T1000 (cell line): ENCODE measurements at regions not wholly inside any gene's neighbourhood (a gene's known extent, or its start where the extent isn't known, plus 50 kb on each side); places are given as distances from the start of the nearest gene placed in this dataset.
"Not testable (repeated sequence)": the region's sequence is repeated elsewhere in the genome, so short reads cannot be mapped to it uniquely, and the experiment has no call there.

Experiments used
- DNase-seq: peaks from one replicate; lab custom pipeline; 2025; ENCODE audit warnings: mixed read lengths; lab: John Stamatoyannopoulos, UW

DNA sequence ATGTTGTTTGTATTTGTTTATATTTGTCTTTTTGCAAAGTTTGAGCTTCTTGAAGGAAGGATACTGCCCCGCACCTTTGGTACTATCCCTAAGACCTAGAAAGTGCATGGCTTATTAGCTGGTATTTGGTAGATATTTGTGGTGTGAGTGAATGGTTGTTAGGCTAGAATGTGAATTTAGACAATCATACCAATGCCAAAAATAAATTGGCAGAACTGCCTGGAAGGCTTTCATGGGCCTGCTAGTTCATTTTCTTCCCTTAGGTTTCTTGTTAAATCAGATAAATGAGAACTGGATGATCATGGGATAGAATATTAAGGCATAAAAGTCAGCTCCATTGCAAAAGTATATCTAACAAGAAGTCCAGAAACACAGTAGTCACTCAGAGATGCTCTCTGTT is 147.5 kb upstream of the TSLP start:
- no peak for DNase-seq

DNA sequence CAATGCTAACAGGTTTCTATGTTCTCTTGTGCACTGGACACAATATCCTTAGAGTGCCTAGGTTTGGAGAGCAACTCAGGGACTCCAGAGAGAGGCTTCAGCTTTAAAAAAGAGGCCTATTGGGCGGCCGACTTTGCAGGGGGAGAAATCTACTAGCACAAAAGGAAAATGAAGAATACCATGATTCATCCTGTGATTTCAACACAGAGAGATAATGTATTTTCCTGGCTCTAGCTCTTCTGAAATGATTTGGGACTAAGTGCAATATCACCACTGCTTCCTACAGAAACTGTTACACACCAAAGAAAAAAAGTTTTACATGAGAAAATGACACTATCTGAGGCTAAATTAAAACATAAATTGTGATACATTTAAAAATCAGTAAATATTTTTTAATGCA is 146.1 kb upstream of the TSLP start:
- no peak for DNase-seq

DNA sequence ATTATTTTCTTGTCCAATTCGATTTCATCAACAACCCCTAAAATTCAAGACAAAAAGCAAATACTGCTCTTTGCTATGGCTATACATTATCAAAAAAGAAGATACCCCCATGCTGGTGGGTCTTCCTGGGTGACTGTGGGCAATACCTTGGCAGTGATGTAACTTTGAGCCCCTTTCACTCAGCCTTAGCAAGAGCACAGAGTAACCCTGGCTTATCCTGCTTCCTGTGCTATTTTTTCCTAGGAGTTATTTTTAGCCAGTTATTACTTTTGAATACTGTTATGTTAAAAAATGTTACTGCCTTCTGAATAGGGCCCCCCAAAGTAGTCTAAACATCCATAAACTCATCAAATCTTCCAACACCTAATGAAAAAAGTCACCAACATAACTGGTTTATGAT is 145.6 kb upstream of the TSLP start:
- DNase-seq = no peak

DNA sequence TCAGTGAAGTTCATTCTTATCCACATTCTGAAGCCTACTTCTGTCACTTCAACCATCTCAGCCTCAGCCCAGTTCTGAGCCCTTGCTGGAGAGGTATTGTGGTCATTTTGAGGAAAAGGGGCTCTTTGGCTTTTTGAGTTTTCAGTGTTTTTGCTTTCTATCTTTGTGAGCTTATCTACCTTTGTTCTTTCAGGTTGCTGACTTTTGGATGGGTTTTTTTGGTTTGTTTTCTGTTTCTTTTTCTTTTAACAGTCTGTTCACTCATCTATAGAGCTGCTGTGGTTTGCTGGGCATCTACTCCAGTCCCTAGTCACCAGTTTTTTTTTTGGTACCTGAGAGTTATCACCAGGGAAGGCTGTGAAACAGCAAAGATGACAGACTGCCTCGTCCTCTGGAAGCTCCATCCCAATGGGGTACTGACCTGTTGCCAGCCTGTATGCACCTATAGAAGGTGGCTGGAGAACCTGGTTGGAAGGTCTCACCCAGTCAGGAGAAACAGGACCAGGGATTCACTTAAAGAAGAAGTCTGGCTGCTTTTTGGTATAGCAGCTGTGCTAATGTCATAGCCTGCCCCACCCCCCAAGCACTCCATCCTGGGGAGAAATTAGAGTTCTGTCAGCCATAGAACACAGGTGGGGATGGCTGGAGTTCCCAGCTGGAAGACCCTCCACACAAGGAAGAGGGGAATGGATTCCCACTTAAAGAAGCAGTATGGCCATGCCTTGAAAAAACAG is 138.6 kb upstream of the TSLP start:
- no peak for DNase-seq

DNA sequence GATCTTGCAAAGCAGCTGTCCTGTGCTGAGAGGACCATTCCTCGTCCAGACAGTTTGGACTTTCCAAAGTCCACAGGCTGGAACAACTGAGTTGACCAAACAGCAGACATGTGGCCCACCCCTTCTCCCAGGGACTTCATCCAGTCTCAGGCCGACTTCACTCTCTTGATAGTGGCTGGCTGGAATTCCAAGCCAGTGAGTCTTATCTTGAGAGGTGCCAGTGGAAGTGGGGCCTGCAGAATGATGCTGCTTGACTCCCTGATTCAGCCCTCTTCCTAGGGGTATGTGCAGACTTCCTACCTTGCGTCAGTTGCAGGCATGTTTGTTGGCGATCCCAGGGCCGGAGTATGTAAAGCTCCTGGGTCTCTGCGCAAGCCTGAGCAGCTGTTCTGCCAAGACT is 131.4 kb upstream of the TSLP start:
- no peak for DNase-seq

DNA sequence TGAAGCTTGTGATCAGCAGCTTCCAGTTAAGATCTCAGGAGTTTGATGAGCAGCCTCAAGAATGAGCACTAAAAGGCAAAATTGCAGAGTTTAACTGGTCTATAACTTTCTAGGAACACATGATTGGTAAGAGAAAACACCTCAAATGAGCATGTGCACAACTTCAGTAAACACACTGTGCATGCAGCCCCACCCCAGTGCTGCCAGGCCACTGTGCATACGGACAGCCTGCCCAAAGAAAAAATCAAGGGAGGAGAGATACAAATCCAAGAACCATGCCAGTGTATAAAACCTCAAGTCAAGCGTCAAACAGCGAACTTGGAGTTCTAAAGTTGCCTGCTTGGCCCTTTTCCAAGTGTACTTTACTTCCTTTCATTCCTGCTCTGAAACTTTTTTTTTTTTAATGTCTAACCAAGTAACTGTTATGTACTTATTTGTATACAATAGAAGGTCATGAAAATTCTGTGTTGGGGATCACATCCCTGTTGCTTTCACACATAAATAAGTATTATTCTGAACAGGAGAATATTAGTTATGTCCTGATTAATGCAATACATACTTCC is 125.6 kb upstream of the TSLP start:
- no peak for DNase-seq

DNA sequence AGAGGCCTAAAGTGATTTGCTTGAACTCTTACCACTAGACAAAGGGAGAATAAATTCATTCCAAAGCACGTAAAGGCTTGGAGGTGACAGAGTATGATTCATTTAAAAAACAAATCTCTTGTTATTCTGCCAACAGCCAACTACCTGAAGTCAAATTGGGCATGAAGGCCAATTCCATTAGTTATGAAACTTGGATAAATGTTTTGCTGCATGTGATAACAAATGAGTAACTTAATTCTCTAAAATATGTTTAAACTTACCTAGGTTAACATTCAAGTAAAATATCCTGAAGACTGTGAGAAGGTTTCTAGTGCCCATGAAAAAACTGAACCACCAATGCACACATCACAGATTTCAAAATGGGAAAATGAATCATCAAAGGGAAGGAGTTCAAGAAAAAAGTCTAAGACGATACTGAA is 120.1 kb upstream of the TSLP start:
- DNase-seq = no peak

DNA sequence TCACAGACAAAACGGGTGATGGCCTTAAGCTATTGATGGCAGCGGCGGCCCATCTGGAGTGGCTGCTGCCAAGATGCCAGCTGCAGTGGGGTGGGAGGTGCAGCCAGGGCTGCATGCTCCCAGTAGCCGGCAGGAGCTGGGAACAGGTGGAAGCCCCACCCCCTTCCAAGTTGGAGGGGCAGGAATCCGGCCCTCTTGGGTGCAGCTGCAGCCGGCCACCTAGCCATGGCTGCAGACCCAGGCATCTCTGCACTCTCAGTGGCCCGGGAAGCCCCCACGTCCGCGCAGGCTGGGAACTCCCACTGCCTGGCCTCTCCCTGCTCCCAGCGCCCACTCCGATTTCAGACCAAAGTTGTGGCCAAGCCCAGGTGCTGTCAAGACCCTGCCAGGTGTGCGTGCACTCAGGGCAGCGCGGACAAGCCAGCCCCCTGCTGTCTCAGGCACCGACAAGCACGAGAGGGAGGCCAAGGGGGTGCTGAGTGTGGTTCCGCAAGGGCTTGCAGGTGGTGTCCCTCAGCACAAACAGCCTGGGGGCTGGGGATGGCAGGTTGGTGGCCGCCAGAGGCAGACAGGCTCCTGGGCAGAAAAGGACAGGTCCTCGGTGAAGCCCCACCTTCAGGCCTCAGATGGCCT is 115.1 kb upstream of the TSLP start:
- no peak for DNase-seq

DNA sequence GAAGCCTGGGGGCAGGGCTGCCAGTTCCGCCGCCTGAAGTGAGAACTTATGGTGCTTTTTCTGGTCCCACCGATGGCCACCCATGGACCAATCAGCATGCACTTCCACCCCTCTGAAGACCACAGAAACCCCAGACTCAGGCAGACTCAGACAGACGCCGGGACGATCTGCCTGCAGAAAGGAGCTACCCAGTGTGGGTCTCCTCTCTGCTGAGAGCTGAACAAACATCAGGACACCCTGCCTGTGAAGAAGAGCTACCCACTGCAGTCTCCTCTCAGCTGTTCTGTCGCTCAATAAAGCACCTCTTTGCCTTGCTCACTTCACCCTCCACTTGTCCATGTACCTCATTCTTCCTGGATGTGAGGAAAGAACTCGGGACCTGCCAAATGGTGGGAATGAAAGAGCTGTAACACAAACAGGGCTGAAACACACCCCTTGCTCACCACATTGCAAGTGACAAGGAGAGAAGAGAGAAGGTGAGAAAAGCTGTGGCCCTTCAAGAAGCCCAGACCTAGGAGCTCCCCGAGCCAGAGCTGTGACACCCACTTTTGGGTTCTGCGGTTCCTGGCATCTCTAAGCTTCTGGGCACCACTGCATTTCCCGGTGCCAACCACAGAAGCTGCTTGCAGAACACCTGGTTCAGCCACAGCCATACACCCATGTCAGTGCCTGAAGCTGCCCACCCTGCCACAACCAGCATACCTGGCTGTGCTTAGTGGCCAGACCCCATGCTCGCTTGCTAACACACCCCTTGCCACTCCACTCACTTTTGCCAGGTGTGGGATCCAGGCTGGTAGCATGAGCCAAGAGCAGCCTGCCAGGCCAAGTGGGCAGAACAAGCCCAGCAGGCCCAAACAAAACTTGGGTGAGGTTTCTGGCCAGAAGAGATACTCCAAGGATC is 114.3 kb upstream of the TSLP start:
- no peak for DNase-seq

DNA sequence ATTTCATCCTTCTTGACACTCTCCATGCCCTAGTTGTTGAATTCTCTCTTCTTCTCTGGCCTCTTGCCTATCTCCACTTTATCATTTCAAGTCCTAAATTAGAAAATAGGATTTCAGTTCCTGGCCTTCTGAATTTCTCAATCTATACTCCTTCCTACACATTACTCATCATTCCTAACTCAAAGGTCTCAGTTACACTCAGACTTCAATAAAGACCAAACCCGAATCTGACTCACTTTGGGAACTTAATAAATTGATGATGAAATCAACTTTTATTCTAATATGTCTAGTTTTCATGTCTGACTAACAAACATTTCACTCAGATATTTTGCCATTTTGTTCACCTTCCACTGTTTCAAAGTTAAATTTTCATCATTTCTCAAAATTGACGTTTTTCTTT is 113.6 kb upstream of the TSLP start:
- DNase-seq = no peak

DNA sequence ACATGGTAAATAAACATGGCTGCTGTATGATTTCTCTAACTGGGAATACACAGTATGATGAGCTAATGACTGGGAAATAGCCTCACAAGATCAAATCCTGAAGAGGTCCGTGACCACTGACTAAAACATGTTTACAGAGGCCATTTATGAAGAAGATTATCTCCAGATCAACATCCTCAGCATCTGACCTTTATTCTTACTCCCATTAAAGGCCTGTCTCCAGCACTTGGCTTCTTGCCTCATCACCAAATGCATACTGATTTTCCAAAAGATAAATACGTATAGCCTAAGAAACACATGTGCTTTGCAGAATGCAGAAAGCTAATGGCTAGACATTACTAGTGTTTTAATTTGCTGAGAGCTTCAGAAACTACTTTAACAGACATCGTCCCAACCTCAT is 108.0 kb upstream of the TSLP start:
- DNase-seq = no peak

DNA sequence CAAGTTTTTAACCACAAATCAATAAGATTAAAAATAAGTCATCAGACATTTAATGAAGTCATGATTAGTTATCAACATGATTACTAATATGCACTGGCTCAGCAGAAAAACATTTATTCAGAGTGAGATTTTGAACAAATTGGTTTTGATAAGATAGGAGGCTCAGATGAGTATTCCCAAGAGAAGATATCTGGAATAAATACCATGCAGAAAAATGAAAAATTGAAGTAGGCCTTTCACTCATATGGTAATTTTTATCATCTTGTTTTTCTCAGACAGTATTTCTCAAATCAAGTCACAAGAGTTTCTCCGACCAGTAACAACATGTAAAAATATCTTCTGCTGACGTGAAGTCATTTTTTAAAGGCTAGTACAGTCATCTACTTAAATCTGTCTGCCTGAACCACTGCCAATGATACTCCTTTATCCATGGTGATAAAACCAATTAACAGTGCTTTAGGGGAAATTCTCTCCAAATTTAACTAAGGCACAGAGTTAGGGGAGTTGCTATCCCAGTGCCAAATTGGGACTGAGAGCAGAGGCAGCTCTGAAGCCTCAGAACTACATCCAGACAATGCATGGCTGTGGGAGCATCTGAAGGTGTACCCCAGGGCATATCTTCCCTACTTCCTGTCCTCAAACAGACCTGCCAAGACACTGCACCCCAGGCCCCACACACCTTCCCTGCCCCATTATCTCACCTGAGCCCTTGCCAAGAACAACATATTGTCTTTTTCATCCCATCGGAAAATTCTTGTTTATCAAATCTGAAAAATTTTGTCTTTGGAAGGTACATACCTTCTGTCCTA is 105.5 kb upstream of the TSLP start:
- DNase-seq = no peak

DNA sequence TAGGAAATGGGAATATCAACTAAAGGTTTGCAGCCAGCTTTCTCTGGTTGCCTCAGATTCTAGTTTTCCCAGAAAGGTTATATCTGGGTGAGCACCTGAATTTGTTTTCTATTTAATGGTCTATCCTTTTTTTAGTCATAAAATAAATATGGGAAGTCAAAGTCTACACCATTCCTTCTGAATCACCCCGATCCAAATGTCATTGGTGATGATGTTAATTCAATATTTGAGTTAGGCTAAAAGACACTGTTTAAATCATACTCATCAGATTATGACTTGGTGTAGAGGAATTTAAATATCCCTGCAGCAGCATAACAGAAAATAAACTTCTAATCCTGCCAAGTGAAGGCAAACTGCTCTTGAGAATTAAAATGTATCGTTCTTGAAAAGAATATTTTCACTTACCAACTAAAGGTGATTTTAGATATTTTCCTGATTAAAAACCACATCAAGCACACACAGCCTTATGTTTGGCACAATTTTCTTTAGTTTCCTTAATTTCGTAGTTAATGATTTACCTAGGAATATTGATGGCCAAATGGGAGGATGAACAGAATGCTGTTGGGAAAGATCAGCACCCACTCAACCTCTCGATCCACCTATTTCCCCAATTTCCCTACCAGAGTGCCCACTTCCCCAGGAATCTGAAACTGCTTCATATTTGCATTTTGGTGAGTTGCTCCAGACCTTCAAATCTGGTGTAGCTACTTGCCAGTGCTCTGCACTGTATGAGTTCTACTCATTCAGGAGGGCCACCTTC is 103.1 kb upstream of the TSLP start:
- no peak for DNase-seq

DNA sequence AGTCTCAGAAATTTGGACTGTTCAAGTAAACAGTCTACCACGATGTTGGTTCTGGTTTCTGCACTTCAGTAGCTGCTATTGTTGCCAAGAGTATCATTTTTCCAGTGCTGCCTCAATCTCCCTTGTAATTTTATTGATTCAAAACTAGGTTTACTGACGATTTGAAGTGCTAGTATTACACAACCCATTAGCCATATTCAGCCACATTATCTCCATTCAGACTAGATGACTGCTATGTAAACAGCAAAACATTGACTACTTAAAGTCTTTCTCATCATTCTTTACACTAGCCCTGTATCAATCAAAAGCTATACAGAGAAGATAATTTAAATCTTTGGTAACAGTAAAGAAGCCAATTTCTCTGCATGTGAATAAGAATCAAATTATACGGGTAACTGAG is 102.0 kb upstream of the TSLP start:
- DNase-seq = no peak

DNA sequence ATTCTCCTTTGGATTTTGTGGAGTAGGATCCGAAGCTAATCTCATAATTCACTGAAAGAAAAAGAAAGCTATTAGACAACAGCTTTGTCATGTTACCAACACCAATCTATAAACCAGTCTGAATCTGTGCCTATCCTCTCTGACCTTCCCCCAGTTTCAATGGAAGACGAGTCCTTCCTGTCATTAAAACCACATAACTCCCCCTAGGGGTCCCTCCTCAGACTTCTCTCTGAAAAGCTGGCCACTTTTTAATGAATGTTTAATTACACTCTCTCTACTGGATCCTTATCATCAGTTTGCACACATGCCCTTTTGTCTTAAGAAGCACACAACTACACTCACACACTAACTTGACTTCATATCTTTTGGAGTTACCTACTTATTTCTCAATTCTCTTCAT is 98.0 kb upstream of the TSLP start:
- DNase-seq = no peak

DNA sequence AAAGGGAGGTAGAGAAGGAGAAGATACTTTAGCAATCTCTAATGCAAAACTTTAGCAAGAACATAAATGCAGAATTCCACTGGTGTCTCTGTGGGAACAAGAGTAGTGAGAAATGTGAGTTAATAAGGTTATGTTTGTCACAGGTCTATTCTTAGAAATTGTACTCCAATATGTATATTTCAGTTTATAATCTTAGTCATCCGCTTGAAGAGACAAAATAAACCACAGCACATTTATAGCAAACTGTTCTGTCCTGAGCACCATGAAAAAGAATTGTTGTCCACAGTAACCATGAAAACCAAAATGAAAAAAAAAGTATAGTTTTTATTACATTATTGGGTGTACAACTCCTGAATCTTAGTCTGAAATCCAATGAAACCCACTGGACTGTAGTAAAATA is 93.6 kb upstream of the TSLP start:
- DNase-seq = no peak

DNA sequence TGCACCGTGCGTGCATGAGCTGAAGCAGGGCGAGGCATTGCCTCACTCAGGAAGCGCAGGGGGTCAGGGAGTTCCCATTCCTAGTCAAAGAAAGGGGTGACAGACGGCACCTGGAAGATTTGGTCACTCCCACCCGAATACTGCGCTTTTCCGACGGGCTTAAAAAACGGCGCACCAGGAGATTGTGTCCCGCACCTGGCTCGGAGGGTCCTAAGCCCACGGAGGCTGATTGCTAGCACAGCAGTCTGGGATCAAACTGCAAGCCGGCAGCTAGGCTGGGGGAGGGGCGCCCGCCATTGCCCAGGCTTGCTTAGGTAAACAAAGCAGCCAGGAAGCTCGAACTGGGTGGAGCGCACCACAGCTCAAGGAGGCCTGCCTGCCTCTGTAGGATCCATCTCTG is 85.6 kb upstream of the TSLP start:
- not testable (repeated sequence) for DNase-seq

DNA sequence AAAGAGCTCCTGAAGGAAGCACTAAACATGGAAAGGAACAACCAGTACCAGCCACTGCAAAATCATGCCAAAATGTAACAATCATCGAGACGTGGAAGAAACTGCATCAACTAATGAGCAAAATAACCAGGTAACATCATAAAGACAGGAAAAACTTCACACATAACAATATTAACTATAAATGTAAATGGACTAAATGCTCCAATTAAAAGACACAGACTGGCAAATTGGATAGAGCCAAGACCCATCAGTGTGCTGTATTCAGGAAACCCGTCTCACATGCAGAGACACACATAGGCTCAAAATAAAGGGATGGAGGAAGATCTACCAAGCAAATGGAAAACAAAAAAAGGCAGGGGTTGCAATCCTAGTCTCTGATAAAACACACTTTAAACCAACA is 83.9 kb upstream of the TSLP start:
- not testable (repeated sequence) for DNase-seq

DNA sequence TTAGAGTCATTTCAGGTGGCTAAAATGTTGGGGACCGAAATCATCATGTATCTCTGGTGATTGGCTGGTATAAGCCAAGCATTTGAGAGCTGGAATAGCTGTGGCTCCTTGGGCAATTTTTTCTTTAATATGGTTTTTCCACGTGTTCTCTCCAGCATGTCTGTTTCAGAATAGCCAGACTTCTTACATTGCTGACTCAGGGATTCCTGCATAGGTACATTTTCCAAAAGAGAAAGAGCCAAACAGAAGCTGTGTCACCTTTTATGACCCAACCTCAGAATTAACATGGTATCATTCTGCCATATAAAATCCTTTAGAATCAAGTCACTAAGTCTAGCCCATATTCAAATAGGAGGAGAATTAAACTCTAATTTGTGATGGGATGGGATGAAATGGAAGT is 74.8 kb upstream of the TSLP start:
- DNase-seq = no peak

DNA sequence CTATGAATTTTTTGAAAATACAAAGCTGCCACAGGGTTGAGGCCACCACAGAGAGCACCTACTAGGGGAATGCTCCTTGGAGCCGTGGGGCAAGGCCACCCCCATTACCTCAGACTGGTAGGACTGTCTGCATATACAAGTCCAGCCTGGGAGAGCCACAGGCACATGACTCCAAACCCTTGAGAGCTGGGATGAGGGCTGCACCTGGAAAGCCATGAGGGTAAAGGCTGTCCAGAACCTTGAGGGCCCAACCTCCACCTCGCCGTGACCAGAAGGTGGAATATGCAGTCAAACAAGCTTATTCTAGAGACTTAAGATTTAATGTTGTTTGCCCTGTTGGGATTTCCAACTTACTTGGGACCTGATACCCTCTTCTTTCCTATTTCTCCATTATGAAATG is 69.5 kb upstream of the TSLP start:
- no peak for DNase-seq

DNA sequence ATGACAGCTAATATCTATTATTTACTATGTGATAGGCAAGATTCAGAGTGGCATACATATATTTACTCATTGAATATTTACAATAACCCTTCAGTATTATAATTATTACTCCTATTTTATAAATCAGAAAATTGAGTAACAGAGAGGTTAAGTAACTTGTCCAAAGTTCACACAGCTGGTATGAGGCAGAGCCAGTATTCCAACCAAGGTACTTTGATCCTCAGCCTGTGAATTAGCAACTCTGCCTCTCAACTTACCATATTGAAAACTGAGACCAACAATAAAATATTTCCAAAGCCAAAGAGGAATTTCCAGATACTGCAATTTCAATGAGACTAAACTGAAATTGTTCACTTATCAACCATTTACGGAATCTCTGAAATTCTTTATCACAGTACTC is 67.9 kb upstream of the TSLP start:
- DNase-seq = no peak
